HG03045 (cell line): ENCODE measurements at regions not wholly inside any gene's neighbourhood (a gene's known extent, or its start where the extent isn't known, plus 50 kb on each side); places are given as distances from the start of the nearest gene placed in this dataset.
"Not testable (repeated sequence)": the region's sequence is repeated elsewhere in the genome, so short reads cannot be mapped to it uniquely, and the experiment has no call there.

Experiments used
- ATAC-seq: cut with Tn5 transposase; IDR thresholded peaks from one replicate; pipeline ENCODE4 v1.9.1; 2021; ENCODE audit warnings: mild to moderate bottlenecking, moderate library complexity; ENCODE audit not compliant: unreplicated experiment

GRCh38 chr17:26936645-26937044 lies 357.3 kb upstream of the WSB1 start:
- not testable (repeated sequence) for ATAC-seq

DNA sequence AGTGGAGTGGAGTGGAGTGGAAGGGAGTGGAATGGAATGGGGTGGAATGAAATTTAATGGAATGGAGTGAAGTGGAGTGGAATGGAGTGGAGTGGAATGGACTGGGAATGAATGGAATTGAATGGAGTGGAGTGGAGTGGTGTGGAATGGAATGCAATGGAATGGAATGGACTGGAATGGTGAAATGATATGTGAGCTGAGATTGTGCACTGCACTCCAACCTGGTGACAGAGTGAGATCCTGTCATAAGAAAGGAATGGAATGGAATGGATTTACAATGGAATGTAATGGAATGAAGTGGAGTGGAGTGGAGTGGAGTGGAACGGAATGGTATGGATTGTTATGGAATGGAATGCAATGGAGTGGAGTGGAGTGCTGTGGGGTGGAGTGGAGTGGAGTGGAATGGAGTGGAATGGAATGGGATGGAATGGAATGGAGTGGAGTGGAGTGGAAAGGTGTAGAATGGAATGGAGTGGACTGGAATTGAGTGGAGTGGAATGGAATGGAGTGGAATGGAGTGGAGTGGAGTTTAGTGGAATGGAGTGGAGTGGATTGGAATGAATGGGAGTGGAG lies 356.1 kb upstream of the WSB1 start:
- not testable (repeated sequence) for ATAC-seq

- not testable (repeated sequence) for ATAC-seq
Observed at GRCh38 chr17:26939755-26940154, 354.2 kb upstream of the WSB1 start.

DNA sequence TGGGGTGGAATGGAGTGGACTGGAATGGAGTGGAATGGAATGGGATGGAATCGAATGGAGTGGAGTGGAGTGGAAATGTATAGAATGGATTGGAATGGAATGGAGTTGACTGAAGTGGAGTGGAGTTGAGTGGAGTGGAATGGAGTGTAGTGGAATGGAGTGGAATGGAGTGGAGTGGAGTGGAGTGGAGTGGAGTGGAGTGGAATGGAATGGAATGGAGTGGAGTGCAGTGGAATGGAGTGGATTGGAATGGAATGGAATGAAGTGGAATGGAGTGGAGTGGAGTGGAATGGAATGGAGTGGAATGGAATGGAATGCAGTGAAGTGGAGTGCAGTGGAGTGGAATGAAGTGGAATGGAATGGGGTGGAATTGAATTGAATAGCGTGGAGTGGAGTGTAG lies 353.3 kb upstream of the WSB1 start:
- peak; percentile 48 for ATAC-seq

DNA sequence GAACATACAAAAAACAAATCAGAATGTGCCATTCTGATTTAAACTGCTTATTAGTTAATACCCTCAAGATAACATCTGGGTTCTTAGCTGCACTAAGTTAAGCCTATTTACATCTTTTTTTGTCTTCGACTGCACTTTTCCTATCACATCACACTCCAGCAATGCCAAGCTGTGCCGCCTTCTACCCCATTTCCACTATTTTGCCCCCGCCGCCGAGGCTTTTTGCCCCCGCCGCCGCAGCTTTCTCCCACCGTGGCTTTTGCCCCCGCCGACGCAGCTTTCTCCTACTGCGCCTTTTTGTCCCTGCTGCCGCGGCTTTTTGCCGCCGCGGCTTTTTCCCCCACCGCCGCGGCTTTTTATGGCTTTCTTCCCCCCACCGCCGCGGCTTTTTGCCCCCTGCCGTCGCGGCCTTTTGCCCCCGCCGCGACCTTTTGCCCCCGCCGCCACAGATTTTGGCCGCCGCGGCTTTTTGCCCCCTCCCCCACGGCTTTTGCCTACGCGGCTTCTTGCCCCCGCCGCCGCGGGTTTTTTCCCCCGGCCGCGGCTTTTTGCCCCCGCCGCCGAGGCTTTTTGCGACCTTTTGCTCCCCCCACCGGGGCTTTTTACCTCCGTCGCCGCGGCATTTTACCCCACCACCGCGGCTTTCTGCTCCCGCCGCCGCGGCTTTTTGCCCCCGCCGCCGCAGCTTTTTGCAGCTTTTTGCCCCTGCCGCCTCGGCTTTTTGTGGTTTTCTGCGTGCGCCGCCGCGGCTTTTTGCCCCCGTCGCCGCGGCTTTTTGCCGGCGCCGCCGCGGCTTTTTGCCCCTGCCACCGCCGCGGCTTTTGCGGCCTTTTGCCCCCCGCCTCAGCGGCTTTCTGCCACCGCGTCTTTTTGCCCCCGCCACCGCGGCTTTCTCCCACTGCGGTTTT lies 331.4 kb upstream of the WSB1 start:
- no peak for ATAC-seq

- no peak for ATAC-seq
Observed at GRCh38 chr17:26963163-26963503, 330.8 kb upstream of the WSB1 start.

GRCh38 chr17:26965898-26966624 lies 327.9 kb upstream of the WSB1 start:
- not testable (repeated sequence) for ATAC-seq

DNA sequence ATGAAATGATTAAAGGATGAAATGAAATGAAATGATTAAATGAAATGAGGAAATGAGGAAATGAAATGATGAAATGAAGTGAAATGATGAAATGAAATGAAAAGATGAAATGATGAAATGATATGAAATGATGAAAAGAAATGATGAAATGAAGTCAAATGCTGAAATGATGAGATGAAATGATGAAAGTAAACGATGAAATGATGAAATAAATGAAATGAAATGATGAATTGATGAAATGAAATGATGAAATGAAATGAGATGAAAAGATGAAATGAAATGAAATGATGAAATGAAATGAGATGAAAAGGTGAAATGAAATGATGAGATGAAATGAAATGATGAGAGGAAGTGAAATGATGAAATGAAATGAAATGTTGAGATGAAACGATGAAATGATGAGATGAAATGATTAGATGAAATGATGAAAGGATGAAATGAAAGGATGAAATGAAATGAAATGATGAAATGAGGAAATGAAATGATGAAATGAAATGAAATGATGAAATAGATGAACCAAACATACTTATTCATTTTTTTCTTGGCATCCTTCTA lies 327.2 kb upstream of the WSB1 start:
- not testable (repeated sequence) for ATAC-seq

DNA sequence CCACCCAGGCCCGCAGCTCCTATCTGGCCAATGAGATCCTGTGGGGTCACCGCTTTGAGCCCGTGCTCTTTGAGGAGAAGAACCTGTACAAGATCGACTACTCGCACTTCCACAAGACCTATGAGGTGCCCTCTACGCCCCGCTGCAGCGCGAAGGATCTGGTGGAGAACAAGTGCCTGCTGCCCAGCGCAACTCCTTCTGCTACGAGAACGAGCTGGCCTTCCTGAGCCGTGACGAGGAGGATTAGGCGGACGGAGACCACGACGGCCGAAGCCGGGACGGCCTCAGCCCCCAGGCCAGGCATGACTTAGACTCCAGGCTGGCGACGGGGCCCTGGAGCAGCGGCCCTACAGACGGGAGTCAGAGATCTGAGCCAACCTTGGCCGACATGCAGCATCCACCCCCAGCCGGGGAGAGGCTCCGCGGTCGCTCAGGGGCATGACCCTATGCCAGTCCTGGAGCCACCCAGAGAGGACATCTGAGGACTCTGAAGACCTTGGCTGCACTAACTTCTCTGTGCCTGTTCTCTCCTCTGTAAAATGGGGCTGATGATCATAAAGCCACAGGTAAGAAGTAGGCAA lies 312.0 kb upstream of the WSB1 start:
- not testable (repeated sequence) for ATAC-seq

GRCh38 chr17:26982563-26982962 lies 311.4 kb upstream of the WSB1 start:
- not testable (repeated sequence) for ATAC-seq

GRCh38 chr17:26987851-26988250 lies 306.1 kb upstream of the WSB1 start:
- not testable (repeated sequence) for ATAC-seq

DNA sequence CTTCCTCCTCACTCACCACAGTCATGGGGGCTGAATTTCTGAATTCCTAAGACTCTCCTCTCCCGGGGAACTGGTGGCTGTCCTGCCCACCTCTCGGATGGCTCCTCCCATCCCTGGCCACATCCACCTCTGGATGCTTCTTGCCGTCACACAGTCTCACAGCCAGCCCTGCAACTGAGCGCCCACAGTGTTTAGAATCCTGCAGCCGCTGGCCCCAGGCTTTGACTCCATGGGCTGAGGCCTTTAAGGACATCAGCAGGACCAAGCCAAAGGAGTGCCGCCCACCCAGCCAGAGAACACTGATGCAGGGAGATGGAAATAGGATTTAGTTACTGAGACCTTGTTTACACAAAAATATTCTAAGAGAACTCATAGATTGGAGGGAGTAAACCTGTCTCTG lies 299.3 kb upstream of the WSB1 start:
- not testable (repeated sequence) for ATAC-seq

DNA sequence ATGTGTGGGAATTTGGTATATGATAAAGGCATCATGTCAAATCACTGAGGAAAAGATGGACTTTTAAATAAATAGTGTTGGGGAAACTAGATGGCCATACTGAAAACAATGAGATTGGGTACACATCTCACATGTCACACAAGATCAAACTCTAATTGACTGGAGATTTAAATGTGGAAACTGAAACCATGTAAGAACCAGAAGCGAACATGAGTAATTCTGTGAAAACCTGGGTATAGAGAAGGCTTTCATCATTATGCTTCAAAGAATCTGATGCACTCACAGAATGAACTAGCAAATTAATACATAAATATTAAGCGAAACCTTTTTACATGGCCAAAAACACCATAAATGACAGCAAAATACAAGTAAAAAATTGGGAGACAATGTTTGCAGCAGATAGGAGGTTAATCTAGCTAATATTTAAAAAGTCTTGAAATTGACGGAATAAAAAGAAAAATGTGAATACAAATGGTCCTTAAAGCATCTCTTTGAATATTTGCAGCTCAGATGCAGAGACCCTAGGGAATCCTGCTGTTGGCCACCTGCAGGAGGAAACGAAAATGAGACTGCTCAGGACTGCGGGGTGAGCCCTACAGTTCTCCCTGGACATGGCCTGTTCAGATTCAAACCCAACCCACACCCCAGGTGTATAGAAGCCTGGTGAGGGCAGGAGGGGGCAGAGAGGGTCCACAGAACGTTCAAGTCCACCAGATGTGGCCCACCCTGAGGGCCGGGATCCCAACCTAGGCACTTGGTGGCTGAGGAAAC lies 297.6 kb upstream of the WSB1 start:
- not testable (repeated sequence) for ATAC-seq

DNA sequence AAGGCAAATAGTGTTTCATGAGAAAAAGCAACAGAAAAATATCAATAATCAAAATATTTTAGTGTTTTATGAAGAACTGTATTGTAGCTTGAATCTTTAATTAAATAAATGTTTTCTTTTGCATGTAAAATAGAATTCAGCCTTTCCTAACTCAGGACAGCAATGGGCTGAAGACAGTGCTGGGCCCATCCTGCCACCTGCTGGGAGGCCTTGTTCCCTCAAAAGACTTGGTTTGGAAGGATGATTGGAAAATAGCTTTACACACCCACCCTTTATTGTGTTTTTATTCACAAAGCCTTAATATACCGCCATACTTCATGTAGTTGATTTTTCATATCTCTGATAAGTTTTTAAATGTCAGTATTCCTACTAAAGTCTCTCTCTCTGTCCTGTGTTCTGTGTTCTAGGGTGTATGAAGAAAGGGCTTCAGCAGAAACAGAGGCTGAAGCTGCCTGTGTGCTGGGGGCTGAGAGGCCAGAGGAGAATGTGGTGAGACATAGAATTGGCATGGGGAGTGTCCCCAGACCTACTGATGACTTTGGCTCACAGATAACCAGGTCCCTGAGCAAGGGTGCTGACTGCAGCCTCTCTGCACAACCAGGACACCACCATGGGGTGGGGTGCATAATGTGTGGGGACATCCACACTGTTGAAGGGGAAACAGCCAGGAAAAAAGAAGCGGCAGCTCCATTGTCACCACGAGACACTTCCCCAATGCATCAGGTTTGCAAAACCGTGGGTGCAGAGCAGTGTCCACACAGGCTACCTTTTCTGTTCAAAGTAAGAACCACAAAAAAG lies 286.0 kb upstream of the WSB1 start:
- ATAC-seq = not testable (repeated sequence)

GRCh38 chr17:27009087-27009486 lies 284.8 kb upstream of the WSB1 start:
- no peak for ATAC-seq

DNA sequence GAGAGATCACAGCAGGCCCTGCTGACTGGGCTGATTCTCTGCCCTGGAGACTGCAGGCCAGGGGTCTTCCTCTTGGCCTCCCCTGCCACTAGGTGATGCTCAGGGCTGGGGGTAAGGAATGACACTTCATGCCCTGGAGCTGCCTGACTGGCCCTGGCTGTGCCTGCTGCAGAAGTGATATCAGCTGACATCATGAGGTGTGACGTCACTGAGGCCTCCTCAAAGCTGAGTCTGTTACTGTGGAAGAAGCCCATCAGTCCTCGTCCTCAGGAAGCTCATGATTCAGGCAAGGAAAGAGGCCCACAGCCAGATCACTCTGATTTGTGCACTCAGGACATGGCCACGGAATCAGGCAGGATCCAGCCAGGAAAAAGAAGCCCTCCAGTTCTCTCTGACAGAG lies 283.8 kb upstream of the WSB1 start:
- ATAC-seq = not testable (repeated sequence)

DNA sequence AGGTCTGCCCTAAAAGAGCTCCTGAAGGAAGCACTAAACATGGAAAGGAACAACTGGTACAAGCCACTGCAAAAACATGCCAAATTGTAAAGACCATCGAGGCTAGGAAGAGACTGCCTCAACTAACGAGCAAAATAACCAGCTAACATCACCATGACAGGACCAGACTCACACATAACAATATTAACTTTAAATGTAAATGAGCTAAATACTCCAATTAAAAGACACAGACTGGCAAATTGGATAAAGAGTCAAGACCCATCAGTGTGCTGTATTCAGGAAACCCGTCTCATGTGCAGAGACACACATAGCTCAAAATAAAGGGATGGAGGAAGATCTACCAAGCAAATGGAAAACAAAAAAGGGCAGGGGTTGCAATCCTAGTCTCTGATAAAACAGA lies 263.4 kb upstream of the WSB1 start:
- ATAC-seq = not testable (repeated sequence)

DNA sequence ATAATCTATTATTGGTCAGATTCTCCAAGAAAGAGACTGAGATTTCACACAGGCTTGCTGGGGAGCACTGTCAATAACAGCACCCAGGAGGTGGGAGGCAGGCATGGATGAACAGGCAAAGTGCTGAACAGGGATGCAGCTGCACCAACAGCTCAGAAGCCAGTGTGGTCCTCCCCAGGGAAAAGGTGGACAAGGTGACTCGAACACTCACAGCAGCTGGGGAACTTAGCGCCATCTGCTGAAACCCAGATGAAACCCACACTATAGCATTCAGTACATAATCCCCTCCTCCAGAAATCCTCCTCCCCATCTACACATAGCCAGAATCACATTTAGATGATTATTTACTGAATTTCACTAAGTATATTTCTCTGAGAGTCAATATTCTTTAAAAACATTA lies 255.2 kb upstream of the WSB1 start:
- ATAC-seq = no peak

GRCh38 chr17:27045039-27045438 lies 248.9 kb upstream of the WSB1 start:
- ATAC-seq = not testable (repeated sequence)
